GM12878 (cell line): ENCODE measurements at regions not wholly inside any gene's neighbourhood (a gene's known extent, or its start where the extent isn't known, plus 50 kb on each side); places are given as distances from the start of the nearest gene placed in this dataset.

Experiments used
- EZH2 ChIP-seq: IDR thresholded peaks from 2 replicates; pipeline ENCODE4 v1.6.1; 2012; ENCODE audit warnings: low read depth, mild to moderate bottlenecking, control low read depth, inconsistent platforms, low read length, borderline replicate concordance; ENCODE audit not compliant: control insufficient read depth
- TF ChIP-seq, protein P1 (sequence below): fragments of 450-650 bp; IDR thresholded peaks from 2 replicates; pipeline ENCODE4 v1.6.1; 2017; ENCODE audit warnings: mild to moderate bottlenecking
- TF ChIP-seq, protein P2 (sequence below), 3 experiments: IDR thresholded peaks in 2 of 3; conservative IDR thresholded peaks in 1 of 3; 2 replicates each; pipeline ENCODE4 v1.5.1; 2011; ENCODE audit warnings: low read depth in 3 of 3, low read length in 3 of 3, mild to moderate bottlenecking in 3 of 3, control low read depth in 2 of 3, moderate library complexity in 2 of 3, inconsistent platforms in 1 of 3, mixed read lengths in 1 of 3; ENCODE audit not compliant: control insufficient read depth in 2 of 3, insufficient read depth in 1 of 3; ENCODE audit errors: extremely low read depth in 1 of 3

DNA sequence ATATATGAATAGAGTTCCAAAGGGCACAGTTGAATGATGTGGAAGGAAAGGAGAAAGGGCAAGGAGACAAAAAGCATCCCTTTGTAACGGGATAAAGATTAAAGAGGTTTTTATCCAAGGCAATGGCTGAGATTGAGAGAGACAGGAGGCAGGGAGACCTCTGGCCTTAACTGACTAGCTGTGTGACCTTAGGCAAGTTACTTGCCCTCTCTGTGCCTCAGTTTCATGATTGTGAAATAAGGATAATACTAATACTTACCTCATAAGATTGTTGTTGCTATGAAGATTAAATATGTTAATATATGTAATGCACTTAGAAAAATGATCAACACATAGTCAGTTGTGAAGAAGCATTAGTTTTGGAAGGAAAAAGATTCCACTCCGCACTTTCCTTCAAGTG lies 130.2 kb upstream of the EEA1 start:
- TF ChIP-seq, protein P1, sequence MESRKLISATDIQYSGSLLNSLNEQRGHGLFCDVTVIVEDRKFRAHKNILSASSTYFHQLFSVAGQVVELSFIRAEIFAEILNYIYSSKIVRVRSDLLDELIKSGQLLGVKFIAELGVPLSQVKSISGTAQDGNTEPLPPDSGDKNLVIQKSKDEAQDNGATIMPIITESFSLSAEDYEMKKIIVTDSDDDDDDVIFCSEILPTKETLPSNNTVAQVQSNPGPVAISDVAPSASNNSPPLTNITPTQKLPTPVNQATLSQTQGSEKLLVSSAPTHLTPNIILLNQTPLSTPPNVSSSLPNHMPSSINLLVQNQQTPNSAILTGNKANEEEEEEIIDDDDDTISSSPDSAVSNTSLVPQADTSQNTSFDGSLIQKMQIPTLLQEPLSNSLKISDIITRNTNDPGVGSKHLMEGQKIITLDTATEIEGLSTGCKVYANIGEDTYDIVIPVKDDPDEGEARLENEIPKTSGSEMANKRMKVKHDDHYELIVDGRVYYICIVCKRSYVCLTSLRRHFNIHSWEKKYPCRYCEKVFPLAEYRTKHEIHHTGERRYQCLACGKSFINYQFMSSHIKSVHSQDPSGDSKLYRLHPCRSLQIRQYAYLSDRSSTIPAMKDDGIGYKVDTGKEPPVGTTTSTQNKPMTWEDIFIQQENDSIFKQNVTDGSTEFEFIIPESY, result no peak
- TF ChIP-seq, protein P2, sequence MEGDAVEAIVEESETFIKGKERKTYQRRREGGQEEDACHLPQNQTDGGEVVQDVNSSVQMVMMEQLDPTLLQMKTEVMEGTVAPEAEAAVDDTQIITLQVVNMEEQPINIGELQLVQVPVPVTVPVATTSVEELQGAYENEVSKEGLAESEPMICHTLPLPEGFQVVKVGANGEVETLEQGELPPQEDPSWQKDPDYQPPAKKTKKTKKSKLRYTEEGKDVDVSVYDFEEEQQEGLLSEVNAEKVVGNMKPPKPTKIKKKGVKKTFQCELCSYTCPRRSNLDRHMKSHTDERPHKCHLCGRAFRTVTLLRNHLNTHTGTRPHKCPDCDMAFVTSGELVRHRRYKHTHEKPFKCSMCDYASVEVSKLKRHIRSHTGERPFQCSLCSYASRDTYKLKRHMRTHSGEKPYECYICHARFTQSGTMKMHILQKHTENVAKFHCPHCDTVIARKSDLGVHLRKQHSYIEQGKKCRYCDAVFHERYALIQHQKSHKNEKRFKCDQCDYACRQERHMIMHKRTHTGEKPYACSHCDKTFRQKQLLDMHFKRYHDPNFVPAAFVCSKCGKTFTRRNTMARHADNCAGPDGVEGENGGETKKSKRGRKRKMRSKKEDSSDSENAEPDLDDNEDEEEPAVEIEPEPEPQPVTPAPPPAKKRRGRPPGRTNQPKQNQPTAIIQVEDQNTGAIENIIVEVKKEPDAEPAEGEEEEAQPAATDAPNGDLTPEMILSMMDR (IDR thresholded peaks at IDR 0.05 in 2 of 3, conservative IDR thresholded peaks at IDR 0.05 in 1 of 3; ENCODE audit: control insufficient read depth in 2 of 3, extremely low read depth in 1 of 3, insufficient read depth in 1 of 3, low read depth in 3 of 3, low read length in 3 of 3), result no peak
- no peak for TF ChIP-seq EZH2
